Stimulated activated memory B cell treated with anti-CD40 and anti-IgM and Interleukin-4, amounts not matched to agents 10 μg/mL and 1 μg/mL and 100 μg/mL, for 72 hours (primary cell): ENCODE measurements at regions not wholly inside any gene's neighbourhood (a gene's known extent, or its start where the extent isn't known, plus 50 kb on each side); places are given as distances from the start of the nearest gene placed in this dataset.

Source experiments
- ATAC-seq: fragments of 150-1000 bp; cut with Tn5 transposase; 2 replicates; pipeline ENCODE4 v1.10.0; 2021
- H3K27ac Mint-ChIP-seq: one replicate; pipeline ENCODE4 v1.8.0; 2022; ENCODE audit warnings: mild to moderate bottlenecking, mixed read lengths
- H3K27me3 Mint-ChIP-seq: one replicate; pipeline ENCODE4 v1.8.0; 2022; ENCODE audit warnings: mixed read lengths
- H3K36me3 Mint-ChIP-seq: one replicate; pipeline ENCODE4 v1.8.0; 2022; ENCODE audit warnings: mixed read lengths
- H3K4me1 Mint-ChIP-seq: one replicate; pipeline ENCODE4 v1.8.0; 2022; ENCODE audit warnings: mixed read lengths
- H3K4me3 Mint-ChIP-seq: one replicate; pipeline ENCODE4 v1.8.0; 2022; ENCODE audit warnings: mild to moderate bottlenecking, moderate library complexity, mixed read lengths
- H3K9me3 Mint-ChIP-seq: one replicate; pipeline ENCODE4 v1.8.0; 2022; ENCODE audit warnings: mixed read lengths

DNA sequence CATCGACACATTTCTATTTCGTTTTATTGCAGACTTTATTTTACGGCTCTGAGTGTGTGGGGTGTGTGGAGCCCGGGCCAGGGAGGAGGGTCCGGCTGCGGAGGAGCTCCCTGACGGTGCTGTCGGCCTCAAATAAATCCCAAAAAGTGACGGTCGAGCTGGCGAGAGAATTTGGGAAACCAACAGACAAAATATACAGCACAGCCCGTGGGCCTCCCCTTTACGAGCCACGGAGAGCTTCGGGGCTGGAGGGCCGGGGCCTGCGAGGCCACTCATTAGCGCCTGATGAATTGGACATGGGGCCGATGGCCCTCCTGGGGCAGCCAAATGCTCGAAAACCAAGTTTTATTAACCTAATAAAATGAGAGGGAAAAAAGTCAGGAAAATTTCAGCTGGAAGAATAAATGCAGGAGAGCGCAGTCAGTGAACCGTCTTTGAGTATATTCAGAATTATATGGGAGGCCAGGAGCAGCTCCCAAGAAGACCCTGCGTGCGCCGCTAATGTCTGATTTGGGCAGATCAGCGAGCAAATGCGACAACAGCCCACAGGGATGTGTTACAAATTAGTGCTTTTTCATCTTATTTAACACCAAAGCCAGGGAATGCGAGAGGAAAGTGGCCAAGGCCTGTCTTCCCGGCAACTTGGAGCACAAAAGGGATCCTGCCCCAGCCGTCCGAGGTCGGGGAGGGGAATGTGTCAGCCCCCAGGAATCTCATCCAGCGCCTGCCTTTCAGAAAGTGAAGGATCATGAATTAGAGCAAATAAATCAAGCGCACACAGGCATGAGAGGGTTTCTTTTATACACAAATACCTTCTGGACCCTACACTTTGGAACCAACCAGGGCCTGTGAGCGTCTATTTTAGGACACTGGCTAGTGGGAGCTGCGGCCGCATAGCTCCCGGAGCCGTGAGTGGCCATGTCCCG is 249.1 kb downstream of the C16orf95 start:
- no peaks in the 10 kb centered on the region for H3K9me3 Mint-ChIP-seq
- H3K27me3 Mint-ChIP-seq = peaks cover 70% of the 10 kb centered on the region
- H3K36me3 Mint-ChIP-seq = no peaks in the 10 kb centered on the region
- H3K4me1 Mint-ChIP-seq = peaks cover 19% of the 10 kb centered on the region
- no peak overlapping the region for H3K27ac Mint-ChIP-seq
- no peak for ATAC-seq
- no peak overlapping the region for H3K4me3 Mint-ChIP-seq

DNA sequence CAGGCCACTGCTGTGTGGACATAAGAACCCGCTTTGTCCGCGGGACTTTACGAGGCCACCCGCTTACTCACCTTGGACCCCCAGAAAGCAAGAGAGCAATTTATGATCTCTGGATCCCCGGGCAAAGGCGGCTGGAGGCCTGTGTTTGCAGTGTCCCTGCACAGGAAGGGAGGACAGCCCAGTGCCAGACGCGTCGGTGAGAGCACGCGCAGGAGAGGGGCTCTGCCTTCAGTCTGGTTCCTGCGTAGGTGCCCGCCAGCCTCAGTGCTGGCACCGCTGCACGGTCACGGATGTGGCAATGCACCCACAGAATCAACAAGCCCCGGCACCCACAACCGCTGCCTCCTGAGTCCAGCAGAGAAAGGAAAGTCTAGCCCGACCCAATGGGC is 248.4 kb downstream of the C16orf95 start:
- ATAC-seq = no peak
- Mint-ChIP-seq H3K9me3 (no peaks in the 10 kb centered on the region), H3K27me3 (peaks cover 64% of the 10 kb centered on the region), H3K4me1 (peaks cover 19% of the 10 kb centered on the region), H3K4me3 (no peak overlapping the region), H3K36me3 (no peaks in the 10 kb centered on the region), H3K27ac (no peak overlapping the region)

DNA sequence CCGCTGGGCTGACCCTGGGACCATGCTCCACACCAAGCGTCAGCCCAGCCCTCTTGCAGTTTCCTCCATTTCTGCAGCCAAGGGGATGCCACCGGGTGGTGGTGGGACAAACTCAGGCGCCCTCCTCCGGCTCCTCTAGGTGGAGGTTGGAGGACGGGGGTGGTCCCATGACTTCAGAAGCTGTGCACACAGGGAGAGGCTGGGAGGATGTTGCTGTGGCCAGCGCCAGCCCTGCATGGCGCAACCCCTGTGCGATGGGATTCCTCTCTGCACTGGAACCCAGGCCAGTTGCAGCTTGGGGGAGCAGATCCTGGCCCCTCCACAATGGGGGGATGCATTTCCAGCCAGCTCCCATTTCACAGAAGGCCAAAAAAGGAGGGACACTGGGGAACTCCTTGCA is 246.5 kb downstream of the C16orf95 start:
- H3K9me3 Mint-ChIP-seq = no peaks in the 10 kb centered on the region
- H3K4me1 Mint-ChIP-seq = peaks cover 15% of the 10 kb centered on the region
- H3K4me3 Mint-ChIP-seq = no peak overlapping the region
- no peak overlapping the region for H3K27ac Mint-ChIP-seq
- no peaks in the 10 kb centered on the region for H3K36me3 Mint-ChIP-seq
- H3K27me3 Mint-ChIP-seq = peaks cover 45% of the 10 kb centered on the region
- no peak for ATAC-seq

GRCh38 chr16:87072101-87072500 is 245.1 kb downstream of the C16orf95 start:
- no peak overlapping the region for H3K27ac Mint-ChIP-seq
- H3K36me3 Mint-ChIP-seq = no peaks in the 10 kb centered on the region
- peaks cover 6% of the 10 kb centered on the region for H3K9me3 Mint-ChIP-seq
- peaks cover 41% of the 10 kb centered on the region for H3K27me3 Mint-ChIP-seq
- no peak for ATAC-seq
- H3K4me3 Mint-ChIP-seq = no peak overlapping the region
- peaks cover 17% of the 10 kb centered on the region for H3K4me1 Mint-ChIP-seq

DNA sequence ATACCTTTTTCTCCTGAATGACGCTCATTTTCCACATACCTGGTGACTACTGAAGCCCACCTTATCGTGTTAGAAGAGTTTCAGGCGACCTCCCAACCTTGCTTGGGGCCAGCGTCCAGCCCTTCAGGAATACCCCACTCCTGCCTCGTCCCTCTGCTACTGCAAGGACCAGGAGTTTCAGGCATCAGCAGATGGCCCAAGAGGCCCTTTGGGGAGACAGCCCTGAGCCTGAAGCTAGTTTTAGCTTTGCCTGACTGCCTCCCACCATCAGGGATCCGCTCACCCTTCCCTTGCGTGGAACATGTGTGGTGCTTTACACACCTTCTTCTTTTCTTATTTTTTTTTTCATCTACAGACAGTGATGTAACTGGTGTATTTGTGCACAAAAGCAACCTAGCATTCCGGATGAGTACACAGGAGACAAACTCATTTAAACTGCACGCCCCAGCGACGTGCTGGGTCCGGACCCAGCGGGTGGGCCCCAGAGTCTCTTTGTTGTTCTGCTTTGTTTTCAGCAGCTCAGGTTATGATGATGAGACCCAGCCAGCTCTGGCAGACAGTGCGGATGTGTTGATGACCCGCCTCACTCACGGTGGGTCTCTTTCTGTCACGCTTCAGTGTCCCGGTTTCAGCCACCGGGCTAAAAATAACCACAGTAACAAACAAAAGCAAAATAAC is 242.4 kb downstream of the C16orf95 start:
- H3K27ac Mint-ChIP-seq = peak overlapping the region; percentile 66
- peaks cover 20% of the 10 kb centered on the region for H3K4me1 Mint-ChIP-seq
- ATAC-seq = peak; percentile 87
- H3K9me3 Mint-ChIP-seq = peaks cover 13% of the 10 kb centered on the region
- no peaks in the 10 kb centered on the region for H3K36me3 Mint-ChIP-seq
- peak overlapping the region; percentile 81 for H3K4me3 Mint-ChIP-seq
- peaks cover 19% of the 10 kb centered on the region for H3K27me3 Mint-ChIP-seq

- peaks cover 13% of the 10 kb centered on the region for H3K9me3 Mint-ChIP-seq
- H3K36me3 Mint-ChIP-seq = no peaks in the 10 kb centered on the region
- peaks cover 15% of the 10 kb centered on the region for H3K4me1 Mint-ChIP-seq
- peak overlapping the region; percentile 81 for H3K4me3 Mint-ChIP-seq
- peak overlapping the region; percentile 66 for H3K27ac Mint-ChIP-seq
- ATAC-seq = no peak
- H3K27me3 Mint-ChIP-seq = peaks cover 13% of the 10 kb centered on the region
Measured at GRCh38 chr16:87075319-87075860, 241.8 kb downstream of the C16orf95 start.

- Mint-ChIP-seq H3K4me1 (peaks cover 15% of the 10 kb centered on the region), H3K27me3 (peaks cover 9% of the 10 kb centered on the region), H3K36me3 (no peaks in the 10 kb centered on the region), H3K9me3 (peaks cover 18% of the 10 kb centered on the region), H3K27ac (no peak overlapping the region), H3K4me3 (no peak overlapping the region)
- ATAC-seq = no peak
Measured at GRCh38 chr16:87076331-87076949, 240.8 kb downstream of the C16orf95 start.

DNA sequence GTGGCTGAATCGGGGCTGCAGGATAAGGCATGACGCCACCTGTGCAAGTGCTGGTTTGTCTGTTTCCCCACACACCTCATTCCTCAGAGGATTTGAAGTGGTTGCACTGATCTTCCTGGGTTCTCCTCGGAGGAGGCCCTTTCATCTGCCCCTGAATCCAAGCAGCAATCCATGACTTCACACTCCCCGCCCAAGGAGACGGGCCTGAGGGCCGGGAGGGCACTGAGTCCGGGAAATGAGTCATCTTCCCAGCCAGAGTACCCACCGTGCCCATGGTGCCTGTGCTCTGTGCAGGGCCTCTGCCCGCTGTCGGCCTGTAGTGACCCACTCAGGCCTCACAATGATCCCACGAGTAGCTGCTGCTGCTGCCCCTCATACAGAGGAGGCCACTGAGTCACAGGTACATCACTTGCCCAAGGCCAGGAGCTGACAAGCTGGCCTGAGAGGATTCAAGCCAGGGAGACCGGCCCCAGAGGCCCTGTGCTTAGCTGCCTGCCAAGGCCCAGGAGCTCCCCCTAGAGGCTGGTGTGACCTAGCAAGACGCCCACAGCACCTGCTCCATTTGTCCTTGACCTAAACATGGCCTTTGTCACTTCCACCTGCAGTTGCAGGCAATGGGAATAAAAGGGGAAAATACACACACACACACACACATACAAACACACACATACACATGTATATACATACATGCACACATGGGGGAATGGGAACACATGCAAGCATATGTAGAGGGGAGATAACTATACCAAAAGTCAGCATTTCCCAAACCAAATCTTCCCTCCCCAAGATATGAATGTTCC is 240.0 kb downstream of the C16orf95 start:
- no peaks in the 10 kb centered on the region for H3K36me3 Mint-ChIP-seq
- no peak overlapping the region for H3K27ac Mint-ChIP-seq
- peaks cover 15% of the 10 kb centered on the region for H3K4me1 Mint-ChIP-seq
- peaks cover 9% of the 10 kb centered on the region for H3K27me3 Mint-ChIP-seq
- no peak overlapping the region for H3K4me3 Mint-ChIP-seq
- peaks cover 19% of the 10 kb centered on the region for H3K9me3 Mint-ChIP-seq
- ATAC-seq = peak; percentile 42

DNA sequence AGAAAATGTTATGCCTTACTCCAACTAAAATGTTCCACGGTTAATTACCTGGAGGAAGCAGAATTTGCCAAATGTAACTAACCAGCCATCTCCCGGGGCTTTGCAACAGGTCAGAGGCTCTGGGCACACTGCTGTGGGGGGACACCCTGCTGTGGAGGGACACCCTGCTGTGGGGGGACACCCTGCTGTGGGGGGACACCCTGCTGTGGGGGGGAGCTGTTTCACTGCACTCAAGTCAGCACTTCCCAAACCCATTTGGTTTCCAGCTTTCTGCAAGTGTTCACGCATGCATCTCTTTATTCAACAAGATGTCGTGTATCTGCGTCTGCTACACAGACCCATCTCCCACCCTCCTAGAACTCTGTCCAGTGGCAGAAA is 239.5 kb downstream of the C16orf95 start:
- Mint-ChIP-seq H3K27me3 (peaks cover 9% of the 10 kb centered on the region), H3K27ac (no peak overlapping the region), H3K4me1 (peaks cover 15% of the 10 kb centered on the region), H3K9me3 (peaks cover 22% of the 10 kb centered on the region), H3K36me3 (no peaks in the 10 kb centered on the region), H3K4me3 (no peak overlapping the region)
- no peak for ATAC-seq

- Mint-ChIP-seq H3K4me1 (peaks cover 8% of the 10 kb centered on the region), H3K36me3 (no peaks in the 10 kb centered on the region), H3K27me3 (peaks cover 9% of the 10 kb centered on the region), H3K9me3 (peaks cover 26% of the 10 kb centered on the region), H3K4me3 (no peak overlapping the region), H3K27ac (no peak overlapping the region)
- ATAC-seq = no peak
Measured at GRCh38 chr16:87080571-87081167, 236.5 kb downstream of the C16orf95 start.

DNA sequence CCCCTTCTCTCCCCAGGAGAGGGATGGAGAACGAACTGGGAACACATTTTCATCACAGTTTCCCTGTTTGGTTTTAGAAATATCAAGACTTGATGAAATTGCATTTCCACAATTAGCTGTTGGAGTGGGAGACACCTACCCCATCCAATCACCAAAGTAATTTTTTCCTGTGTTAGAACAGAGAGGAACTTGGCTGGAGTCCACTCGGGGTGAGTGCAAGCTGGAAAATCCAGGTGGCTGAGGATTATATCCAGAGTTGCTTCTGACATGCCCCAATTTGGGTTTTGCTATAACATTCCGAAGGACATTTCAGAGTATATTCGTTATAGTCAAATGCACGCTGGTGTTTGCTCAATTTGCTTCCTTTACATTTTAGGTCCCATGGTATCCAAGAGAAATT is 231.8 kb downstream of the C16orf95 start:
- Mint-ChIP-seq H3K4me1 (no peaks in the 10 kb centered on the region), H3K9me3 (peaks cover 14% of the 10 kb centered on the region), H3K27ac (no peak overlapping the region), H3K4me3 (no peak overlapping the region), H3K36me3 (no peaks in the 10 kb centered on the region), H3K27me3 (no peaks in the 10 kb centered on the region)
- ATAC-seq = no peak

DNA sequence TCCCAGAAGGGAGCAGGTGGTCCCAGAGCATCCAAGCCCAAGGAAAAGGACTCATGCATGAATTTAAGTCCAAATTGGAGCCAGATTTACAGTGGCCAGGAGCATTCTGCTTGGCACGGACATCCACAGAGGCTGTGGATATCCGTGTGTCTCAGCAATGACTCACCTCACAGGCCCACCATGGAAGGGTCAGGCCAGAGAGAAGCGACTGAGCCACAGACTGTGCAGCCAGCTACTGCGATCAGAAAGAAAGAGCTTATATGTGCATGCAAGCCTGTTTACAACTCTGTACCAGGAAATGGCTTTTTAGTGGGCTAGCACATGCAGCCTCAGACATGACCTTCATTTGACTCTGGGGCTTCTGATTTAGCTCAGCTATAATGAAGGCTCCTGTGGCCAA is 231.0 kb downstream of the C16orf95 start:
- no peaks in the 10 kb centered on the region for H3K27me3 Mint-ChIP-seq
- H3K4me3 Mint-ChIP-seq = no peak overlapping the region
- peaks cover 10% of the 10 kb centered on the region for H3K9me3 Mint-ChIP-seq
- no peak overlapping the region for H3K27ac Mint-ChIP-seq
- ATAC-seq = no peak
- H3K4me1 Mint-ChIP-seq = no peaks in the 10 kb centered on the region
- no peaks in the 10 kb centered on the region for H3K36me3 Mint-ChIP-seq

DNA sequence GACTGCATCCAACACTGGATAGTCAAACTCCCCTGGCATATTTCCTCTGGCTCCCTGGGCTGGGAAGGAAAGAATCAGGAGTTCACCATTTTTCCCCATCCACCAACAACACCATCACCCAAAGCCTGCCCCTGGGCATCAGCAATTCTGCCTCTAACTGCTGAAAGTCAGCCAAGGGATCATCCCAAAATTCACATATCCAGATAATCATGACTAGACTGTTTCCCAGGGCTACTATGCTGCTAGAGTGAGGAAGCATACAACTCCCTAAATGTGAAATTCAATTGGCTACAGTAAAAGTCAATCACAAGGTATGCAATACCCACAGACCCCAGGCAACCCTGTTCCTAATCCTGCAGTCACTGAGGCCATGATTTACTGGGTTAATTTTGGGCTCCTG is 230.6 kb downstream of the C16orf95 start:
- H3K36me3 Mint-ChIP-seq = no peaks in the 10 kb centered on the region
- ATAC-seq = no peak
- H3K9me3 Mint-ChIP-seq = peaks cover 7% of the 10 kb centered on the region
- H3K27me3 Mint-ChIP-seq = no peaks in the 10 kb centered on the region
- H3K27ac Mint-ChIP-seq = no peak overlapping the region
- H3K4me1 Mint-ChIP-seq = no peaks in the 10 kb centered on the region
- no peak overlapping the region for H3K4me3 Mint-ChIP-seq

DNA sequence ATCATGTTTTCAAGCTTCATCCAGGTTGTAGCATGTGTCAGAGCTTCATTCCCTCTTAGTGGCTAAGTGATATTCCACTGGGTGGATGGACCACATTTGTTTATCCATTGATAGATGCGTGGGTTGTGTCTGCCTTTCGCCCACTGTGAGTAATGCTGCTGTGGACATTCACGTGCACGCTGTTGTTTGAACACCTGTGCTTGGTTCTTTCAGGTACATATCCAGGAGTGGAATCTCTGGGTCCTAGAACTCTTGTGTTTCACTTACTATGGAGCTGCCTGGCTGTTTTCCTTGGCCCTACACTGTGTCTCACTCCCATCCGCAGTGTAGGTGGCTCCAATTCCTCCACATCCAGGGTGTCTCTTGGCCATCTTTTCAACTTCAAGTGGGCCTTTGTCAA is 224.2 kb downstream of the C16orf95 start:
- no peaks in the 10 kb centered on the region for H3K4me1 Mint-ChIP-seq
- ATAC-seq = no peak
- H3K27ac Mint-ChIP-seq = no peak overlapping the region
- no peaks in the 10 kb centered on the region for H3K9me3 Mint-ChIP-seq
- no peaks in the 10 kb centered on the region for H3K36me3 Mint-ChIP-seq
- H3K27me3 Mint-ChIP-seq = peaks cover under 1% of the 10 kb centered on the region
- H3K4me3 Mint-ChIP-seq = no peak overlapping the region
